HT-29 (cell line): ENCODE measurements at regions not wholly inside any gene's neighbourhood (a gene's known extent, or its start where the extent isn't known, plus 50 kb on each side); places are given as distances from the start of the nearest gene placed in this dataset.

Experiments used
- DNase-seq: peaks from one replicate; pipeline ENCODE4 v3.0.0-alpha.2; 2015; ENCODE audit warnings: low spot score

- no peak for DNase-seq
These were observed 376.7 kb downstream of the GPM6A start for GRCh38 chr4:175435381-175435783.

- no peak for DNase-seq
These were observed 375.9 kb downstream of the GPM6A start for GRCh38 chr4:175436196-175436595.

DNA sequence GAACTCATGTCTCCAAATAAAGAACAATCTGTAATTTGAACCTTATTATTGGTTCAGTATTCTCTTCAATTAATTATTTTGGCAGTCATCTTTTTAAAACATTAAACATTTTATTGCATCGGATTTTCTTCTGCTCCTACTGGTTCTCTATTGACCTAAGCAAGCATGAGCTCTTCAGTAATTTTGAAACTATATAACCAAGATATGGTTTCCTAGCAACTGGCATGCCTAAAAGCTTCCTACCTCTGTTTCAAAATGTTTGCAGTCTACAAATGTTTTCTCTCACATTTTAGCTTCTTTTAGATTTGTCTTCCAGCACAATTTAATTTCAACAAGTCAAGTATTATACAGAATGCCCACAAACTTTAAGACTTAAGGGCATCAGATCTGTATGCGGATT is 371.3 kb downstream of the GPM6A start:
- no peak for DNase-seq

DNA sequence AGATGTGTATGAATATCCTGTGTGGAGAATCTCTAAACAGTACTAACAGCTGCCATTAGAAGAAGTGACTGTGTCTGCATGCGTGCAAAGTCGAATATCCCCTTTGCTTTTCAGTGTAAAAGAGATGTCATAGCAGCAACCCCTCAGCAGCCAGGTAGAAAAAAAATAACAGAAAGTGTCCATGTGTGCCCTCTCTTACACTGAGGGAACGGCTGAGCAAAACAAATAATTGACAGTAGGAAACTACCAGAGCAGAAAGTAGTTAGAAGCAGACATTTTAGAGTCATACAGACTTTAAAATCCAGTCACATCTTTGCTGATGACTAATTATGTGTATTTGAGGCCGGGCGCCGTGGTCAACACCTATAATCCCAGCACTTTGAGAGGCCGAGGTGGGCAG is 370.8 kb downstream of the GPM6A start:
- no peak for DNase-seq

DNA sequence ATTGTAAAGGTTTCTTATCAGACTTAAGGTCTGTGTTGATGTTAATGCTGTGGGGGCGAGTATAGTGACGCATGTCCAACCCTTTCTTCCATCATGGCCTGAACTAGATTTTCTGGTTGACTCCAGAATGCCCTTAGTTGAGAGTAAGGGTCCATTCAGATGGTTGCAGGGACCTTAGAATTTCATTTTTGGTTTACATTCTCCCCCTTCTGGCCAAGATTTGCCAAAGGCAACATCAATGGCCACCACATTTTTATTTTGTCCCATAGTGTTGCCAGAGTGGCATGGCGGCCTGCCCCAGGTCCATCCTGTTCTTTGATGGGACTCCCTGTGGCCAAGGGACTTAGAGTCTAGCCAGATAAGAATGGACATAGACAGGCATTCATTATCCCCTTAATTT is 368.5 kb downstream of the GPM6A start:
- no peak for DNase-seq

DNA sequence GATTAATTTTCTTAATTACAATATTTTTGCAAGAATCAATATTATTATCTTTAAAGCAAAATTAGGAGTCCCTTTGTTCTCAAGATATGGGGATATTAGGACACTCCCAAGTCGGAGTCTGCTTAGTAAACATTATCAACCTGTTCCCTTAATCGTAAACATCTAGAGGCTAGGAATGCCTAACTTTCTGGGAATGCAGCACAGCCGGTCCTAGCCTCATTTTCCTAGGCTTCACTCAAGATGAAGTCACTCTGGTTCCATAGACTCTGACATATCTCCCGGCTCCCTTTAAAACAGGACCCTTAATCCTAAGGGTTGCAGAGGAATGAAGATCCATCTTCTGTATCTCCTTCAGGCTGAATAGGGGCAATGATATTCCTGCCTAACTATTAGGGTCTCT is 367.6 kb downstream of the GPM6A start:
- no peak for DNase-seq

DNA sequence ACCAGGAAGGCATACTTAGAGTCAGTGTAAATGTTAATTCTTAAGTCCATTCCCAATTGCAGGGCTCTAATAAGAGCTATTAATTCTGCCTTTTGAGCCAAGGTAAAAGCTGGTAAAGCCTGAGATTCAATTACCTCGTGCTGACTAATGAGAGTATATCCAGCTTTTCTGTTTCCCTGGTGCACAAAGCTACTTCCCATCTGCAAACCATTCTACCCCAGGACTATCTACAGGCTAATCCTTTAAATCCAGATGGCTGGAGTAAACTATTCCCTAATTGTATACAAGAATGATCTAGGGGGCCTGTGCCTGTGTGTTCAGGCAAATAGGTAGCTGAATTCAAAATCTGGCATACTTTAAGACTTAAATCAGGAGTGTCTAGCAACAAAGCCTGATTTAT is 365.0 kb downstream of the GPM6A start:
- no peak for DNase-seq

DNA sequence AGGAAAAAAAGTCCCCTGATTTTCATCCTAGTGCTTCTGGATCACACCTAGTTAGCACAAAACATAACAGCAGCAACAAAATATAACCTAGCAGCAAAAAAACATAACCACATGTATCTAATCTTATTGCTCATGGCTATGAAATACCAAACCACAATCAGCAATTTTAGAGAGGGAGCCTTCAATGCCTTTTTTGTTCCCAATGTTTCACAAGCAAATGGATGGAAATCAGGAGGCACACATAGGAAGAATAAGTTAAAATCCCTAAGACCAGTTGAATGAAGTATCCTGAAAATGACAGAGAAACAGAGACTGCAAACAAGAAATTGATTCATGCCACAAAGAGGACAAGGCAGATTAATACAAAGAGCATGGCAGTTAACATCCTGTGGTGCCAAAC is 361.6 kb downstream of the GPM6A start:
- DNase-seq: no peak

DNA sequence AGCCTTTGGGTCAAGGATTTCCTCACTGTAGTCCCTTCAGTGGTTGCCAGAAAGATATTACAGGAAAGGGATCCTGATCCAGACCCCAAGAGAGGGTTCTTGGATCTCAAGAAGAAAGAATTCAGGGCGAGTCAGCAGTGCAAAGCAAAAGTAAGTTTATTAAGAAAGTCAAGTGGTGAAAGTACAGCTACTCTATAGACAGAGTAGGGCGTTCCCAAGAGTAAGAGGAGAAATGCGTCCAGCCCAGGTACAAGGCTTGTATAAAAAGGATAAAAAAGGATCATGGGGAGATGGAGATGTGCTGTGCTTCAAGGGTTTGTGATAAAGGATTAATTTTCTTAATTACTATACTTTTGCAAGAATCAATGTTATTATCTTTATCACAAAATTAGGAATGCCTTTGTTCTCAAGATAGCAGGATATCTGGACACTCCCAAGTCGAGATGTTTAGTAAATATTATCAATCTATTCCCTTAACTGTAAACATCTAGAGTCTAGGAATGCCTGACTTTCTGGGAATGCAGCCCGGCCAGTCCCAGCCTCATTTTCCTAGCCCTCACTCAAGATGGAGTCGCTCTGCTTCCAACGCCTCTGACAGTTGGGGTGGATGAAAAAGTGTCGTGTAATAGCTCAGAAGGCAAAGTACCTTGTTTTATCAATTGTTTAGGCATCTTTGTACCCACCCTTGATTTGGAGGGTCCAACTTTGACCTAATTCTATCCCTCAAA is 360.7 kb downstream of the GPM6A start:
- DNase-seq: no peak

GRCh38 chr4:175453456-175453855 is 358.6 kb downstream of the GPM6A start:
- no peak for DNase-seq

- DNase-seq: no peak
These were observed 355.9 kb downstream of the GPM6A start for GRCh38 chr4:175456131-175456530.

DNA sequence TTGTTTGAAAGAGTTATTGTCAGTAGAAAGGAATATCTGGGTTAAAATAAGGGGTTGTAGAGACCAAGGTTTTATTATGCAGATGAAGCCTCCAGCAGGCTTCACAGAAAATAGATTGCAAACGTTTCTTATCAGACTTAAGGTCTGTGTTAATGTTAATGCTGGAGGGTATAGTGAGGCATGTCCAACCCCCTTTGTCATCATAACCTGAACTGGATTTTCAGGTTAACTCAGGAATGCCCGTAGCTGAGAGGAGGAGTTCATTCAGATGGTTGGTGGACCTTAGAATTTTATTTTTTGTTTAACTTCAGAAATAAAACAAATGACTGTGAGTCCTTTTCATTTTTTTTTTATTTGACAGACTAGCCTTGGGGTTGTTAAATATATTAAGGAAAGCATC is 354.1 kb downstream of the GPM6A start:
- DNase-seq: no peak

GRCh38 chr4:175459571-175459970 is 352.5 kb downstream of the GPM6A start:
- DNase-seq: no peak

GRCh38 chr4:175460414-175460813 is 351.6 kb downstream of the GPM6A start:
- DNase-seq: no peak

- DNase-seq: no peak
These were observed 342.6 kb downstream of the GPM6A start for GRCh38 chr4:175469514-175469913.

- no peak for DNase-seq
These were observed 341.9 kb downstream of the GPM6A start for GRCh38 chr4:175470131-175470530.

DNA sequence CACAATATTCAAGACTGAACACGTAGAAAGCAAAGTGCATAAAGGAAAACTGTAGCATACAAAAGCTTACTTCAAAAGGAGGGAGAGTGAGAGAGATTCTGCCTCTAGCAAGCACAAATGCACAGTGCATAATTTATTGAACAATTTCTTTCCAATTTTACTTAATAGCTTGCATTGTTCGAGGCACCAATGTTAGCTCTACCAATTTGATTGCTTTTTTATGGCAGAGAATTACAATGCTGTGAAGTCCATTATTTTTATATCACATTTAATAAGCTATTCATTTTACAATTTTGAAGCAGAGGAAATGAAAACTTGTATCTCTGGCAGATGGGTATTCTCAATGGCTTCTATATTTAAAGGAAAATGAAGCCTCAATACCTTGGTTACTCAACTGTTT is 331.7 kb downstream of the GPM6A start:
- DNase-seq: no peak

GRCh38 chr4:175499735-175500352 is 312.2 kb downstream of the GPM6A start:
- no peak for DNase-seq

- no peak for DNase-seq
These were observed 307.7 kb downstream of the GPM6A start for GRCh38 chr4:175504318-175504717.

- peak; percentile 29 for DNase-seq
These were observed 302.7 kb downstream of the GPM6A start for GRCh38 chr4:175509320-175509719.

- DNase-seq: no peak
These were observed 300.2 kb downstream of the GPM6A start for GRCh38 chr4:175511861-175512260.

DNA sequence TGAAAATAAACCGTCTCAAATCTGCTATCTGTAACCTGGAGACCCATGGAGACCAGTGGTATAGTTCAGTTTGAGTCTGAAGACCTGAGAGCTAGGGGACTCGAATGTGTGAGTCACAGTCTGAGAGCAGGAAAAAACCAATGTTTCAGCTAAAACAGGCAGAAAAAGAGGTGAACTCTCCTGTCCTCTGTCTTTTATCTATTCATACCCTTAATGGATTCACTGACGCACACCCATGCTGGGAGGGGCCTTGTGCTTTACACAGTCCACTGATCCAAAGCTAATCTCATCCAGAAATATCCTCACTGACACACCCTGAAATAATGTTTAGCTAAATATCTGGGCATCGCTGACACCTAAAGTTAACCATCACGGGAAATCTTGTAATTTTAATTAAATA is 297.9 kb downstream of the GPM6A start:
- DNase-seq: no peak

- no peak for DNase-seq
These were observed 281.4 kb downstream of the GPM6A start for GRCh38 chr4:175530655-175531054.
